B cell (primary cell): ENCODE measurements at regions not wholly inside any gene's neighbourhood (a gene's known extent, or its start where the extent isn't known, plus 50 kb on each side); places are given as distances from the start of the nearest gene placed in this dataset.

Experiments used
- ATAC-seq: fragments of 200-7000 bp; cut with Tn5 transposase; one replicate; pipeline ENCODE4 v1.10.0; 2021; ENCODE audit warnings: low read depth, mild to moderate bottlenecking, moderate number of reproducible peaks, moderate library complexity
- CTCF ChIA-PET: fragments of 350-600 bp; sonication (Branson Sonifier 250); formaldehyde crosslinking; loops from one replicate; lab custom pipeline; 2021; ENCODE audit warnings: antibody characterized with exemption, inconsistent platforms; lab: Charles Lee
- POLR2A ChIA-PET: fragments of 350-600 bp; sonication (Branson Sonifier 250); formaldehyde crosslinking; loops from one replicate; lab custom pipeline; 2021; ENCODE audit warnings: antibody characterized with exemption; lab: Charles Lee
- DNase-seq: peaks from one replicate; pipeline ENCODE4 v3.0.0; 2013
- H2AFZ ChIP-seq: 2 replicates; pipeline ENCODE4 v1.6.1; 2012; ENCODE audit warnings: mild to moderate bottlenecking, low read depth, low read length; ENCODE audit not compliant: insufficient read depth, poor library complexity, severe bottlenecking
- H3K27ac ChIP-seq, 2 donors: 1 replicate in 1 of 2; 2 replicates in 1 of 2; pipeline ENCODE4 v1.5.1; 2012 to 2013; ENCODE audit warnings: low read length in 2 of 2, mild to moderate bottlenecking in 2 of 2, moderate library complexity in 1 of 2
- H3K27me3 ChIP-seq, 4 experiments: fragments of 200-600 bp in 1 of 4; sonication (generic) in 1 of 4; replicated peaks in 1 of 4; 1 replicate in 2 of 4; 2 replicates in 2 of 4; pipeline versions ENCODE4 v1.6.1 to v1.7.0; 2013 to 2016; ENCODE audit warnings: low read length in 3 of 4, mild to moderate bottlenecking in 2 of 4, mixed read lengths in 1 of 4, moderate library complexity in 1 of 4; ENCODE audit not compliant: insufficient read depth in 4 of 4, control insufficient read depth in 3 of 4; ENCODE audit errors: control extremely low read depth in 1 of 4
- H3K36me3 ChIP-seq, 2 experiments: replicated peaks in 1 of 2; 1 replicate in 1 of 2; 2 replicates in 1 of 2; pipeline versions ENCODE4 v1.6.1 to v1.7.1; 2013; ENCODE audit warnings: low read length in 1 of 2; ENCODE audit not compliant: insufficient read depth in 2 of 2, control insufficient read depth in 1 of 2; ENCODE audit errors: control extremely low read depth in 1 of 2, extremely low read depth in 1 of 2
- H3K4me1 ChIP-seq, 2 donors: fragments of 200-600 bp in 1 of 2; sonication (generic) in 1 of 2; 1 replicate in 1 of 2; 2 replicates in 1 of 2; pipeline versions ENCODE4 v1.5.1 to v1.6.1; 2013 to 2017; ENCODE audit warnings: low read length in 2 of 2; ENCODE audit not compliant: control insufficient read depth in 2 of 2, insufficient read depth in 2 of 2
- H3K4me2 ChIP-seq: replicated peaks from 2 replicates; pipeline ENCODE3; 2012; ENCODE audit warnings: mild to moderate bottlenecking, low read depth, low read length; ENCODE audit not compliant: poor library complexity, severe bottlenecking
- H3K4me3 ChIP-seq, 5 experiments: fragments of 200-600 bp in 1 of 5; sonication (generic) in 1 of 5; 1 replicate in 3 of 5; 2 replicates in 2 of 5; pipeline versions ENCODE4 v1.5.1 to v1.7.0; 2011 to 2016; ENCODE audit warnings: low read length in 4 of 5, mild to moderate bottlenecking in 4 of 5, low read depth in 2 of 5, control low read depth in 1 of 5, moderate library complexity in 1 of 5; ENCODE audit not compliant: insufficient read depth in 1 of 5; ENCODE audit errors: control extremely low read depth in 1 of 5, extremely low read depth in 1 of 5
- H3K79me2 ChIP-seq: fragments of 200-600 bp; sonication (generic); one replicate; pipeline ENCODE4 v1.6.0; 2016; ENCODE audit warnings: low read length; ENCODE audit not compliant: control insufficient read depth, insufficient read depth
- H3K9ac ChIP-seq: fragments of 200-600 bp; sonication (generic); 2 replicates; pipeline ENCODE4 v1.6.1; 2017; ENCODE audit warnings: mild to moderate bottlenecking, low read length, moderate library complexity
- H3K9me3 ChIP-seq, 3 donors: one replicate each; pipeline versions ENCODE4 v1.6.1 to v1.7.1; 2013; ENCODE audit warnings: low read length in 2 of 3; ENCODE audit not compliant: control insufficient read depth in 2 of 3, insufficient read depth in 1 of 3; ENCODE audit errors: control extremely low read depth in 1 of 3
- H4K20me1 ChIP-seq: 2 replicates; pipeline ENCODE4 v1.6.0; 2012; ENCODE audit warnings: mild to moderate bottlenecking, low read length; ENCODE audit not compliant: insufficient read depth, control insufficient read depth, poor library complexity, severe bottlenecking
- H3K27ac Mint-ChIP-seq: one replicate; pipeline ENCODE4 v1.8.0; 2021; ENCODE audit warnings: mixed read lengths
- H3K27me3 Mint-ChIP-seq: one replicate; pipeline ENCODE4 v1.8.0; 2021; ENCODE audit warnings: mixed read lengths
- H3K4me1 Mint-ChIP-seq: one replicate; pipeline ENCODE4 v1.8.0; 2021; ENCODE audit warnings: mixed read lengths
- H3K4me3 Mint-ChIP-seq: one replicate; pipeline ENCODE4 v1.8.0; 2021; ENCODE audit warnings: mixed read lengths
- H3K9me3 Mint-ChIP-seq: one replicate; pipeline ENCODE4 v1.8.0; 2022; ENCODE audit warnings: mixed read lengths; ENCODE audit not compliant: insufficient read depth
- CTCF ChIP-seq: fragments of 200-600 bp; IDR thresholded peaks from one replicate; pipeline ENCODE4 v1.8.0; 2022; ENCODE audit warnings: antibody characterized with exemption, mild to moderate bottlenecking
- EZH2 ChIP-seq: IDR thresholded peaks from 2 replicates; pipeline ENCODE4 v1.6.1; 2012; ENCODE audit warnings: borderline replicate concordance, low read depth, mild to moderate bottlenecking, moderate library complexity, low read length; ENCODE audit not compliant: insufficient read depth, poor library complexity, severe bottlenecking
- WGBS: methylation state at CpG from one replicate; pipeline ENCODE4 v1.1.5; 2013; ENCODE audit warnings: missing lambda C conversion rate; ENCODE audit not compliant: insufficient coverage; 5-methylcytosine and 5-hydroxymethylcytosine counted together
- intact Hi-C: fragments of 100-400 bp; cut with micrococcal nuclease; formaldehyde crosslinking; loops from one replicate; pipeline ENCODE4 v1.10.0; 2022

GRCh38 chr4:180105362-180105761 is 2137.8 kb upstream of the TENM3 start:
- DNase-seq (no peak), ATAC-seq (no peak)
- Mint-ChIP-seq H3K4me3 (no peak overlapping the region), H3K27me3 (no peaks in the 10 kb centered on the region), H3K4me1 (no peaks in the 10 kb centered on the region), H3K9me3 (no peaks in the 10 kb centered on the region), H3K27ac (no peak overlapping the region)
- Histone ChIP-seq H3K27ac (no peak overlapping the region), H3K4me2 (no peak overlapping the region), H3K9me3 (peaks cover 0 to 17% (median 0%) of the 10 kb centered on the region in 3 donors), H3K27me3 (no peaks in the 10 kb centered on the region), H3K36me3 (no peaks in the 10 kb centered on the region), H4K20me1 (no peaks in the 10 kb centered on the region), H3K4me1 (peaks cover 0 to 5% of the 10 kb centered on the region in 2 donors), H2AFZ (no peak overlapping the region), H3K79me2 (no peaks in the 10 kb centered on the region), H3K4me3 (no peak overlapping the region), H3K9ac (no peak overlapping the region)
- POLR2A ChIA-PET = no interaction called here
- no CpG with 5 or more reads among the region's 3 CpGs for WGBS
- no peak for TF ChIP-seq EZH2
- no peak for TF ChIP-seq CTCF
- intact Hi-C loops = no loop called here
- CTCF ChIA-PET = no interaction called here

GRCh38 chr4:180106122-180106521 is 2137.1 kb upstream of the TENM3 start:
- no peaks in the 10 kb centered on the region for H3K27me3 Mint-ChIP-seq
- H3K4me3 Mint-ChIP-seq = no peak overlapping the region
- H4K20me1 ChIP-seq = no peaks in the 10 kb centered on the region
- H3K36me3 ChIP-seq = no peaks in the 10 kb centered on the region
- DNase-seq (no peak), ATAC-seq (no peak)
- peaks cover 0 to 10% (median 0%) of the 10 kb centered on the region in 3 donors for H3K9me3 ChIP-seq
- H2AFZ ChIP-seq = no peak overlapping the region
- H3K9ac ChIP-seq = no peak overlapping the region
- H3K79me2 ChIP-seq = no peaks in the 10 kb centered on the region
- no peak overlapping the region for H3K27ac ChIP-seq
- no peak overlapping the region for H3K4me2 ChIP-seq
- no peaks in the 10 kb centered on the region for H3K27me3 ChIP-seq
- WGBS = no CpG with 5 or more reads among the region's 2 CpGs
- POLR2A ChIA-PET = no interaction called here
- intact Hi-C loops = no loop called here
- H3K4me1 ChIP-seq = no peaks in the 10 kb centered on the region
- CTCF ChIA-PET = no interaction called here
- TF ChIP-seq CTCF (no peak), EZH2 (no peak)
- H3K4me3 ChIP-seq = no peak overlapping the region
- H3K4me1 Mint-ChIP-seq = no peaks in the 10 kb centered on the region
- no peaks in the 10 kb centered on the region for H3K9me3 Mint-ChIP-seq
- no peak overlapping the region for H3K27ac Mint-ChIP-seq
